HCT116 (cell line): ENCODE measurements at regions not wholly inside any gene's neighbourhood (a gene's known extent, or its start where the extent isn't known, plus 50 kb on each side); places are given as distances from the start of the nearest gene placed in this dataset.

Experiments used
- ATAC-seq: fragments of 200-7000 bp; cut with Tn5 transposase; 2 replicates; pipeline ENCODE4 v1.9.1; 2020; ENCODE audit warnings: mild to moderate bottlenecking, moderate library complexity
- BruUV-seq: library from RNA; stranded (reverse); fragments of 400-500 nt; replicated peaks from 2 replicates; lab custom pipeline; 2021; lab: Mats Ljungman, UMichigan
- CTCF ChIA-PET: fragments of 300-600 bp; sonication (Branson Sonifier 250); formaldehyde crosslinking; loops from one replicate; lab custom pipeline; 2021; ENCODE audit warnings: antibody characterized with exemption; lab: Charles Lee
- POLR2A ChIA-PET: fragments of 300-600, 350-600 bp; sonication (Branson Sonifier 250); formaldehyde crosslinking; loops from one replicate; lab custom pipeline; 2021; ENCODE audit warnings: antibody characterized with exemption; lab: Charles Lee
- RAD21 ChIA-PET, 2 experiments: fragments of 300-600 bp; sonication (Branson Sonifier 250); formaldehyde crosslinking; loops; one replicate each; lab custom pipeline; 2023; ENCODE audit warnings: low total read pairs in 2 of 2; ENCODE audit not compliant: uncharacterized antibody in 2 of 2, unreplicated experiment in 2 of 2, low non-redundant PET in 1 of 2; lab: Charles Lee
- DNase-seq: peaks from one replicate; pipeline ENCODE4 v3.0.0-alpha.2; 2010; ENCODE audit warnings: low read depth, low spot score
- H2AFZ ChIP-seq: fragments of 200-600 bp; shearing (Covaris generic), sonication (generic); 2 replicates; pipeline ENCODE4 v1.6.1; 2017; ENCODE audit warnings: low read depth, mixed run types, mixed read lengths, antibody characterized with exemption, low read length; ENCODE audit not compliant: poor library complexity, severe bottlenecking
- H3K27ac ChIP-seq: 2 replicates; pipeline ENCODE4 v1.5.1; 2012; ENCODE audit warnings: low read depth, low read length
- H3K27me3 ChIP-seq: fragments of 200-600 bp; sonication (generic); 2 replicates; pipeline ENCODE4 v1.6.1; 2016; ENCODE audit warnings: mixed run types, low read length, mixed read lengths; ENCODE audit not compliant: insufficient read depth
- H3K36me3 ChIP-seq, 2 experiments: fragments of 200-500 bp in 1 of 2; fragments of 200-600 bp in 1 of 2; sonication (Bioruptor generic) in 1 of 2; sonication (generic) in 1 of 2; 2 replicates each; pipeline versions ENCODE4 v1.5.1 to v1.6.1; 2014 to 2016; ENCODE audit warnings: low read length in 2 of 2, inconsistent platforms in 1 of 2, mixed read lengths in 1 of 2, mixed run types in 1 of 2; ENCODE audit not compliant: insufficient read depth in 2 of 2, control insufficient read depth in 1 of 2
- H3K4me1 ChIP-seq, 2 experiments: fragments of 200-600 bp in 1 of 2; sonication (generic) in 1 of 2; 2 replicates each; pipeline versions ENCODE4 v1.5.1 to v1.6.1; 2012 to 2017; ENCODE audit warnings: low read length in 2 of 2, inconsistent platforms in 1 of 2, mild to moderate bottlenecking in 1 of 2, mixed read lengths in 1 of 2, mixed run types in 1 of 2, moderate library complexity in 1 of 2; ENCODE audit not compliant: insufficient read depth in 2 of 2, control insufficient read depth in 1 of 2
- H3K4me2 ChIP-seq: fragments of 200-600 bp; sonication (generic); 2 replicates; pipeline ENCODE4 v1.6.1; 2017; ENCODE audit warnings: mixed run types, low read length, mixed read lengths
- H3K4me3 ChIP-seq, 2 experiments: fragments of 200-600 bp in 1 of 2; sonication (generic) in 1 of 2; replicated peaks in 1 of 2; 2 replicates each; pipeline ENCODE4 v1.5.1; 2011 to 2016; ENCODE audit warnings: low read length in 2 of 2, control low read depth in 1 of 2, low read depth in 1 of 2, mild to moderate bottlenecking in 1 of 2, mixed read lengths in 1 of 2, mixed run types in 1 of 2
- H3K79me2 ChIP-seq: fragments of 200-600 bp; sonication (generic); 2 replicates; pipeline ENCODE4 v1.6.1; 2017; ENCODE audit warnings: mild to moderate bottlenecking, mixed run types, low read length, moderate library complexity, mixed read lengths; ENCODE audit not compliant: insufficient read depth
- H3K9ac ChIP-seq: fragments of 200-600 bp; sonication (generic); 2 replicates; pipeline ENCODE4 v1.6.1; 2016; ENCODE audit warnings: low read length, mixed read lengths
- H3K9me2 ChIP-seq: fragments of 200-600 bp; sonication (generic), shearing (Covaris generic); 2 replicates; pipeline ENCODE4 v1.6.1; 2017; ENCODE audit warnings: mixed run types, mild to moderate bottlenecking, moderate library complexity; ENCODE audit not compliant: insufficient read depth
- H3K9me3 ChIP-seq, 2 experiments: fragments of 200-500 bp in 1 of 2; fragments of 200-600 bp in 1 of 2; sonication (Bioruptor generic) in 1 of 2; sonication (generic) in 1 of 2; 2 replicates each; pipeline ENCODE4 v1.6.1; 2014 to 2017; ENCODE audit warnings: low read length in 2 of 2, mixed read lengths in 2 of 2, inconsistent platforms in 1 of 2, low read depth in 1 of 2, mild to moderate bottlenecking in 1 of 2, mixed run types in 1 of 2, moderate library complexity in 1 of 2; ENCODE audit not compliant: control insufficient read depth in 1 of 2, insufficient read depth in 1 of 2
- H4K20me1 ChIP-seq: fragments of 200-600 bp; sonication (generic), shearing (Covaris generic); 2 replicates; pipeline ENCODE4 v1.6.1; 2017; ENCODE audit warnings: mixed run types, mild to moderate bottlenecking, moderate library complexity; ENCODE audit not compliant: insufficient read depth
- TCF7L2 ChIP-seq: IDR thresholded peaks from 2 replicates; pipeline ENCODE4 v1.7.0; 2011; ENCODE audit warnings: borderline replicate concordance, inconsistent platforms; ENCODE audit not compliant: insufficient read depth, insufficient read length; ENCODE audit errors: extremely low read depth
- ZFX ChIP-seq: fragments of 450-650 bp; IDR thresholded peaks from 2 replicates; pipeline ENCODE4 v1.6.1; 2017
- intact Hi-C: fragments of 100-400 bp; cut with micrococcal nuclease; formaldehyde crosslinking; loops from 2 replicates; pipeline ENCODE4 v1.10.0; 2022

DNA sequence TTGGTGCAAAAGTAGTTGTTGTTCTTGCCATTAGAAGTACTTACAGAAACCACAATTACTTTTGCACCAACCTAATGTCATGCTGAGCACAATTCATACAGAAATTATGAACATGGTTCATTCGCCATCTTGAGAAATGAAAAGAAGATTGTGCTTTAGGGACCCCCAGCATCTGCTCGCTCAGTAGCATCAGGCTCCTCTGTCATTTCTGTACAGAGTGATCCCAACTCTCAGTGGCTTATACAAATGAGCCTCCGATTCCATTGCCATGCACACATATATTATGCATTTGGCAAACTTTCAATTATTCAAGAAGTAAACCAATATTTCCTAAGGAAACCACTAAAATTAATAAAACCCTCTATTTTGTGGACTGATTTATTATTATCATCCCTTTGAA lies 266.2 kb downstream of the MED10 start:
- Histone ChIP-seq H3K4me2 (no peak overlapping the region), H3K4me1 (no peaks in the 10 kb centered on the region), H3K9ac (no peak overlapping the region), H3K36me3 (no peaks in the 10 kb centered on the region), H3K9me3 (no peaks in the 10 kb centered on the region), H3K79me2 (no peaks in the 10 kb centered on the region), H3K27me3 (no peaks in the 10 kb centered on the region), H3K27ac (no peak overlapping the region), H4K20me1 (no peaks in the 10 kb centered on the region), H3K4me3 (no peak overlapping the region), H3K9me2 (no peaks in the 10 kb centered on the region), H2AFZ (no peak overlapping the region)
- intact Hi-C loops = loop anchor here (5.0 kb wide), 1 partner anchor 445 kb away; no protein-coding TSS in a partner anchor
- CTCF ChIA-PET = no interaction called here
- RAD21 ChIA-PET = no interaction called here
- DNase-seq = no peak
- no TSS peak for BruUV-seq
- TF ChIP-seq TCF7L2 = no peak
- ATAC-seq = no peak
- POLR2A ChIA-PET = no interaction called here

DNA sequence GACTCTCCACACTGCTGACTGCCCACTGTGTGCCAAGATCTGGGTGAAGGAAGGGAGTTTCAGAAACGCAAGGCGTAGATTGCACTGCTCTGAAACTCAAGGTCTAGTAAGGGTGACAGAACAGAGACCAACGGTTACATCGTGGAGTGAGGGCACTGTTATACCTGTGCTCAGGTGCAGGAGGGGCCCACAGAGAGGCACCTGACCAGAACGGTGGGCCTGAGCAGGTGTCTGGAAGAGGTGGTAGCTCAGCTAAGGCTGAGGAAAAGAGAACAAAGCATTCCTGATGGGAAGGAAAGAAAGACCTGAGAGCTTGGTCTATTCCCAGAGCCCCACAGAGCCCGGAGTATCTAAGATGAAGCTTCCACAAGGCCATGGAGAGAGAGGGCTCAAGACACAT lies 267.2 kb downstream of the MED10 start:
- Histone ChIP-seq H3K4me1 (no peaks in the 10 kb centered on the region), H3K27me3 (no peaks in the 10 kb centered on the region), H3K4me2 (no peak overlapping the region), H3K27ac (no peak overlapping the region), H2AFZ (no peak overlapping the region), H4K20me1 (no peaks in the 10 kb centered on the region), H3K9ac (no peak overlapping the region), H3K79me2 (no peaks in the 10 kb centered on the region), H3K9me2 (no peaks in the 10 kb centered on the region), H3K4me3 (no peak overlapping the region)
- no TSS peak for BruUV-seq
- no peak for ATAC-seq
- CTCF ChIA-PET = no interaction called here
- intact Hi-C loops = loop anchor here (5.0 kb wide), 1 partner anchor 444 kb away; no protein-coding TSS in a partner anchor
- DNase-seq = no peak
- TF ChIP-seq ZFX = no peak
- TF ChIP-seq, all 23 proteins: peak for 0
- Histone ChIP-seq H3K9me3 (no peaks in the 10 kb centered on the region), H3K36me3 (no peaks in the 10 kb centered on the region)
- RAD21 ChIA-PET = no interaction called here
- POLR2A ChIA-PET = no interaction called here
